ENCODE measurements at regions not wholly inside any gene's neighbourhood (a gene's known extent, or its start where the extent isn't known, plus 50 kb on each side); places are given as distances from the start of the nearest gene placed in this dataset.

GRCh38 chr13:90201676-90202460, 1145.6 kb upstream of the MIR17HG start:
- Histone ChIP-seq H4K8ac (ENCODE audit: low read depth in 2 of 2, low read length in 2 of 2) (no peak overlapping the region), H3K18ac (ENCODE audit: low read depth, low read length) (no peak overlapping the region), H3K4me2 (ENCODE audit: low read depth, low read length) (no peak overlapping the region), H3K27me3 (ENCODE audit: control insufficient read depth, insufficient read depth, low read length) (no peaks in the 10 kb centered on the region), H3K9me3 (ENCODE audit: control insufficient read depth, insufficient read depth, low read length) (peaks cover 2% of the 10 kb centered on the region; the same call in 1 of the 2 replicates), H3K4me1 (ENCODE audit: control insufficient read depth, insufficient read depth, low read length) (no peaks in the 10 kb centered on the region), H2AFZ (replicated peaks; ENCODE audit: low read length, poor library complexity) (no peak overlapping the region), H3K14ac (replicated peaks; ENCODE audit: low read depth, low read length) (no peak overlapping the region), H3K56ac (ENCODE audit: extremely low read depth, insufficient read depth, low read length) (no peak overlapping the region), H3K9me1 (ENCODE audit: insufficient read depth, low read length) (no peaks in the 10 kb centered on the region), H3K36me3 (ENCODE audit: control insufficient read depth, insufficient read depth, low read length) (no peaks in the 10 kb centered on the region), H3K79me1 (ENCODE audit: low read depth in 1 of 2, low read length in 2 of 2) (no peaks in the 10 kb centered on the region), H2AK5ac (ENCODE audit: low read depth, low read length) (no peak overlapping the region), H2BK120ac (ENCODE audit: low read depth, low read length) (no peak overlapping the region), H2BK5ac (ENCODE audit: low read depth, low read length, poor library complexity, severe bottlenecking) (no peak overlapping the region), H3K9ac (ENCODE audit: low read depth, low read length) (no peak overlapping the region), H4K5ac (ENCODE audit: low read depth, low read length) (no peak overlapping the region), H2AK9ac (replicated peaks; ENCODE audit: low read depth, low read length, poor library complexity) (no peak overlapping the region), H4K91ac (ENCODE audit: insufficient read depth, low read depth, low read length) (no peak overlapping the region), H3K27ac (ENCODE audit: insufficient read depth, low read length) (no peak overlapping the region), H2BK20ac (ENCODE audit: low read depth, low read length) (no peak overlapping the region), H3K4ac (ENCODE audit: low read depth, low read length) (no peak overlapping the region), H3K4me3 (ENCODE audit: insufficient read depth, low read depth, low read length) (no peak overlapping the region), H2BK15ac (ENCODE audit: low read depth, low read length) (no peak overlapping the region), H3K23ac (ENCODE audit: low read depth, low read length) (no peak overlapping the region), H4K20me1 (ENCODE audit: insufficient read depth, low read length) (no peaks in the 10 kb centered on the region)
- no peak for DNase-seq
- TF ChIP-seq SMC3 (IDR thresholded peaks at IDR 0.05; ENCODE audit: low read depth, low read length) (no peak), BHLHE40 (IDR thresholded peaks at IDR 0.05; ENCODE audit: low read depth, low read length) (no peak), MAZ (IDR thresholded peaks at IDR 0.05; ENCODE audit: borderline replicate concordance, low read depth, low read length) (no peak), MAFK (IDR thresholded peaks at IDR 0.05; ENCODE audit: low read depth, low read length) (no peak), CTCF (conservative IDR thresholded peaks at IDR 0.05; ENCODE audit: low read depth, low read length) (no peak), MXI1 (IDR thresholded peaks at IDR 0.05; ENCODE audit: borderline replicate concordance, low read depth, low read length) (no peak), FOS (IDR thresholded peaks at IDR 0.05; ENCODE audit: low read depth, low read length) (no peak), RCOR1 (IDR thresholded peaks at IDR 0.05; ENCODE audit: insufficient replicate concordance, low read length) (no peak), CEBPB (IDR thresholded peaks at IDR 0.05; ENCODE audit: low read depth, low read length) (no peak), RFX5 (IDR thresholded peaks at IDR 0.05; ENCODE audit: low read depth, low read length) (no peak), ELK1 (IDR thresholded peaks at IDR 0.05; ENCODE audit: borderline replicate concordance, low read depth, low read length) (no peak)
- intact Hi-C loops (cut with micrococcal nuclease) (no loop called here), in situ Hi-C loops (cut with MboI; ENCODE audit: low sequenced_read_pairs) (no loop called here), dilution Hi-C loops (cut with HindIII; ENCODE audit: low sequenced_read_pairs, unreplicated experiment) (no loop called here)
- ChIA-PET CTCF (no interaction called here), POLR2A (ENCODE audit: unreplicated experiment) (no interaction called here)
- no peak for ATAC-seq (ENCODE audit: low read depth)
- no CpG with 5 or more reads among the region's 7 CpGs for WGBS, 2 experiments (ENCODE audit: extremely low coverage in 2 of 2, insufficient read length in 1 of 2)
- BruUV-seq (replicated peaks), result no TSS peak

Measured in IMR-90 (cell line).